OCI-LY7 (cell line): ENCODE measurements at regions not wholly inside any gene's neighbourhood (a gene's known extent, or its start where the extent isn't known, plus 50 kb on each side); places are given as distances from the start of the nearest gene placed in this dataset.

ENCODE experiments used
- EZH2phosphoT487 ChIP-seq: fragments of 200-600 bp; sonication (generic); IDR thresholded peaks from 2 replicates; pipeline ENCODE4 v1.6.1; 2018; ENCODE audit warnings: low read depth, borderline replicate concordance, mild to moderate bottlenecking, mixed run types, antibody characterized with exemption, low read length, moderate library complexity, mixed read lengths
- TF ChIP-seq, protein P1 (sequence below): fragments of 200-600 bp; sonication (generic); conservative IDR thresholded peaks from 2 replicates; pipeline ENCODE4 v1.5.1; 2014; ENCODE audit warnings: mild to moderate bottlenecking, antibody characterized with exemption, low read length, moderate library complexity, mixed read lengths

DNA sequence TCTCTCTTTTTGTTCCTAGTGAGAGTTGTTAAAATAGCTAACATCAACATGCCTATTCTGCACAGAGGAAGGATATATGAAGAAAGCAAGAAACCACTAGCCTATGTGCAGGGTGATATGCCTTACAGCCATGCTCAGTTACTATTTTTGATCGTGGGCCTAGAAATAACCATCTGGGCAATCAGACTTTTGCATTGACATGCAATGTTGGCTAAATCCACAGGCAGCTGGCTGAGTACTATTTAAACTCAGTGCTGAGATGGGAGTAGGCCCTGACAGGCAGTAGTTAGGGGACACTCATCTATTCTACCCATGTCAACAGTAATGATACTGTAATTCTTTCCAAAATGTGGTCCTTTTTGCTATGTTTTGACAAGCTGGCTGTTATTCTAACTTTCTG lies 89.6 kb downstream of the HDGFL1 start:
- TF ChIP-seq, protein P1, sequence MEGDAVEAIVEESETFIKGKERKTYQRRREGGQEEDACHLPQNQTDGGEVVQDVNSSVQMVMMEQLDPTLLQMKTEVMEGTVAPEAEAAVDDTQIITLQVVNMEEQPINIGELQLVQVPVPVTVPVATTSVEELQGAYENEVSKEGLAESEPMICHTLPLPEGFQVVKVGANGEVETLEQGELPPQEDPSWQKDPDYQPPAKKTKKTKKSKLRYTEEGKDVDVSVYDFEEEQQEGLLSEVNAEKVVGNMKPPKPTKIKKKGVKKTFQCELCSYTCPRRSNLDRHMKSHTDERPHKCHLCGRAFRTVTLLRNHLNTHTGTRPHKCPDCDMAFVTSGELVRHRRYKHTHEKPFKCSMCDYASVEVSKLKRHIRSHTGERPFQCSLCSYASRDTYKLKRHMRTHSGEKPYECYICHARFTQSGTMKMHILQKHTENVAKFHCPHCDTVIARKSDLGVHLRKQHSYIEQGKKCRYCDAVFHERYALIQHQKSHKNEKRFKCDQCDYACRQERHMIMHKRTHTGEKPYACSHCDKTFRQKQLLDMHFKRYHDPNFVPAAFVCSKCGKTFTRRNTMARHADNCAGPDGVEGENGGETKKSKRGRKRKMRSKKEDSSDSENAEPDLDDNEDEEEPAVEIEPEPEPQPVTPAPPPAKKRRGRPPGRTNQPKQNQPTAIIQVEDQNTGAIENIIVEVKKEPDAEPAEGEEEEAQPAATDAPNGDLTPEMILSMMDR = no peak
- TF ChIP-seq EZH2phosphoT487 = no peak
